Esophagus muscularis mucosa (tissue), 4 donors: ENCODE measurements at regions not wholly inside any gene's neighbourhood (a gene's known extent, or its start where the extent isn't known, plus 50 kb on each side); places are given as distances from the start of the nearest gene placed in this dataset.

Experiments
- DNase-seq: peaks from one replicate; pipeline ENCODE4 v3.0.0-alpha.2; 2017; ENCODE audit errors: extremely low spot score
- H3K27ac ChIP-seq, 4 donors: fragments of 200-600 bp; sonication (generic); replicated peaks in 1 of 4; 1 replicate in 3 of 4; 2 replicates in 1 of 4; pipeline ENCODE4 v1.5.1; 2016 to 2019; ENCODE audit warnings: mild to moderate bottlenecking in 1 of 4
- H3K27me3 ChIP-seq, 4 donors: fragments of 200-600 bp; sonication (generic); one replicate each; pipeline versions ENCODE4 v1.5.1 to v1.6.0; 2016 to 2019
- H3K36me3 ChIP-seq, 4 donors: fragments of 200-600 bp; sonication (generic); one replicate each; pipeline ENCODE4 v1.5.1; 2016 to 2019
- H3K4me1 ChIP-seq, 4 donors: fragments of 200-600 bp; sonication (generic); one replicate each; pipeline ENCODE4 v1.5.1; 2016 to 2019
- H3K4me3 ChIP-seq, 4 donors: fragments of 200-600 bp; sonication (generic); 1 replicate in 2 of 4; 2 replicates in 2 of 4; pipeline ENCODE4 v1.5.1; 2016 to 2019; ENCODE audit warnings: mild to moderate bottlenecking in 4 of 4, moderate library complexity in 1 of 4
- H3K9me3 ChIP-seq, 4 donors: fragments of 200-600 bp; sonication (generic); 1 replicate in 3 of 4; 2 replicates in 1 of 4; pipeline ENCODE4 v1.5.1; 2016 to 2019
- EP300 ChIP-seq: sonication (generic); formaldehyde crosslinking; IDR thresholded peaks from one replicate; pipeline ENCODE4 v1.6.1; 2017; ENCODE audit warnings: antibody characterized with exemption
- POLR2A ChIP-seq: fragments of 450-650 bp; IDR thresholded peaks from one replicate; pipeline ENCODE4 v1.6.1; 2017; ENCODE audit warnings: antibody characterized with exemption, moderate library complexity, mild to moderate bottlenecking, low read depth
- POLR2AphosphoS5 ChIP-seq, 2 donors: sonication (generic); formaldehyde crosslinking; IDR thresholded peaks; one replicate each; pipeline ENCODE4 v1.6.1; 2017; ENCODE audit warnings: antibody characterized with exemption in 2 of 2
- WGBS: methylation state at CpG from one replicate; pipeline ENCODE4 v1.1.5; 2018; 5-methylcytosine and 5-hydroxymethylcytosine counted together
- intact Hi-C: fragments of 100-400 bp; cut with DNase I; formaldehyde crosslinking; loops from one replicate; pipeline ENCODE4 v1.15.1; 2023
- TF ChIP-seq, protein P1 (sequence below), 3 experiments: fragments of 200-600 bp in 2 of 3; fragments of 450-650 bp in 1 of 3; sonication (generic) in 2 of 3; IDR thresholded peaks; one replicate each; pipeline ENCODE4 v1.5.1; 2017 to 2019; ENCODE audit warnings: antibody characterized with exemption in 3 of 3, mild to moderate bottlenecking in 2 of 3, moderate library complexity in 1 of 3

GRCh38 chr7:49692516-49692915, 80.9 kb upstream of the VWC2 start:
- no peak for DNase-seq
- intact Hi-C loops: no loop called here
- no peaks in the 10 kb centered on the region for H3K9me3 ChIP-seq
- TF ChIP-seq POLR2AphosphoS5 (IDR thresholded peaks at IDR 0.05) (no peak), POLR2A (no peak)
- 41% methylated on average over 2 of the region's 2 CpGs for WGBS
- H3K4me1 ChIP-seq: no peaks in the 10 kb centered on the region
- no peak overlapping the region for H3K27ac ChIP-seq
- H3K36me3 ChIP-seq: no peaks in the 10 kb centered on the region
- no peaks in the 10 kb centered on the region for H3K27me3 ChIP-seq
- H3K4me3 ChIP-seq: no peak overlapping the region

DNA sequence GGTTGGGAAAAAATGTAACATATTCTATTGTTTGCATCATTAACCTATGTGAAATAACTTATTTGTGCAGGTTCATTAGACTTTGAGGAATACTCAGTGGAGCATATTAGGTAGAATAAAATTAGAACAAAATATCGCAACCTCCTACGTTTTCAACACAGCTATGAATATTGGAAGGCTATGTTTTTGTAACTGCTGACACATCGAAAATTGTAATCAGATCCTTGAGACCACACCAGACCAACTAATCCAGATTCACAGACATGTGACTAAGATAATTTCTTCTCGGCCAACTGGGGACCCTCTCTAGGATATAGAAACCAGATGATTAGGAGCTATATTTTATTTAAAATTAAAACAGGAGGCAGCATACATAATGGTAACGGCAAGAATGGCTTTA, 77.5 kb upstream of the VWC2 start:
- H3K36me3 ChIP-seq: no peaks in the 10 kb centered on the region
- intact Hi-C loops: no loop called here
- H3K4me3 ChIP-seq: no peak overlapping the region
- 80% methylated on average over 5 of the region's 5 CpGs for WGBS
- DNase-seq: no peak
- TF ChIP-seq, protein P1, sequence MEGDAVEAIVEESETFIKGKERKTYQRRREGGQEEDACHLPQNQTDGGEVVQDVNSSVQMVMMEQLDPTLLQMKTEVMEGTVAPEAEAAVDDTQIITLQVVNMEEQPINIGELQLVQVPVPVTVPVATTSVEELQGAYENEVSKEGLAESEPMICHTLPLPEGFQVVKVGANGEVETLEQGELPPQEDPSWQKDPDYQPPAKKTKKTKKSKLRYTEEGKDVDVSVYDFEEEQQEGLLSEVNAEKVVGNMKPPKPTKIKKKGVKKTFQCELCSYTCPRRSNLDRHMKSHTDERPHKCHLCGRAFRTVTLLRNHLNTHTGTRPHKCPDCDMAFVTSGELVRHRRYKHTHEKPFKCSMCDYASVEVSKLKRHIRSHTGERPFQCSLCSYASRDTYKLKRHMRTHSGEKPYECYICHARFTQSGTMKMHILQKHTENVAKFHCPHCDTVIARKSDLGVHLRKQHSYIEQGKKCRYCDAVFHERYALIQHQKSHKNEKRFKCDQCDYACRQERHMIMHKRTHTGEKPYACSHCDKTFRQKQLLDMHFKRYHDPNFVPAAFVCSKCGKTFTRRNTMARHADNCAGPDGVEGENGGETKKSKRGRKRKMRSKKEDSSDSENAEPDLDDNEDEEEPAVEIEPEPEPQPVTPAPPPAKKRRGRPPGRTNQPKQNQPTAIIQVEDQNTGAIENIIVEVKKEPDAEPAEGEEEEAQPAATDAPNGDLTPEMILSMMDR (IDR thresholded peaks at IDR 0.05): no peak
- TF ChIP-seq POLR2A (no peak), EP300 (no peak), POLR2AphosphoS5 (IDR thresholded peaks at IDR 0.05) (no peak)
- H3K27me3 ChIP-seq: no peaks in the 10 kb centered on the region
- no peaks in the 10 kb centered on the region for H3K4me1 ChIP-seq
- no peak overlapping the region for H3K27ac ChIP-seq
- no peaks in the 10 kb centered on the region for H3K9me3 ChIP-seq

DNA sequence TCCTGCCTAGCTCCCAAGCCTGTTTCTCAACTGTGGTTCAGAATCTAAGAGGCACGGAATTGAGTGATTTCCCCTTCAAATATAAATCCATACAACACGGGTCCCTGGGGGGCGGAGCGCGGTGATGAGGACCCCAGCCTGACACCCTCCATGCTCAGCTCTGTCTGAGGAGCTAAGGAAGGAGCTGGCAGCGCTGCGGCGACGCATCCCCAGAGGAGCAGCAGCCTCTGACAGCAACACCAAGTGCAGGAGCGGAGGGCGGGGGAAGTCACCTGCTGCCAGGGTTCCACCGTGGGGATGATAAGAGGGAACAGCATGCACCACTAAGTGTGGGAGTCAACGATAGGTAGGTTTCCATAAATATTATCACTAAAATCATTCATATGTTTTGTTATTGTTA, 72.6 kb upstream of the VWC2 start:
- Histone ChIP-seq H3K4me3 (no peak overlapping the region), H3K27me3 (no peaks in the 10 kb centered on the region), H3K9me3 (no peaks in the 10 kb centered on the region), H3K36me3 (no peaks in the 10 kb centered on the region), H3K27ac (no peak overlapping the region), H3K4me1 (no peaks in the 10 kb centered on the region)
- intact Hi-C loops: no loop called here
- WGBS: 90% methylated on average over 10 of the region's 13 CpGs
- no peak for TF ChIP-seq EP300
- no peak for TF ChIP-seq POLR2AphosphoS5 (IDR thresholded peaks at IDR 0.05)
- TF ChIP-seq, protein P1 (IDR thresholded peaks at IDR 0.05): no peak
- no peak for TF ChIP-seq POLR2A
- no peak for DNase-seq

DNA sequence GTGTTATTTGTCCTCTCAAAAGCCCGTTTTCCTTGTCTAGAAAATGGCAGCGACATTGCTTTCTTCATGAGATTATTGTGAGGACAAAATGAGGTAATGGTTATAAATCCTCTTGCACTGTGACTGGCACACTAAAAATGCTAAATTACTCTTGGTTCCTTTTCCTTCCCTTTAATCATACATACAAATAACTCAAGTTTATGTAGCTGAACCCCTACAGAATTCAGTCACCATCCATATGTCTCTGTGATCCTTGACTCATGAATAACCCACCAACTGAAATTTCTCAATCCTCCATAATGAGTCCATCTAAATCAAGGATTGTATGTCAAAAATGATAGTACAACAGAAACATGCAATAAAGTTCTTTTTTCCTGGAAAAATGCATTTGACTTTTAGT, 71.3 kb upstream of the VWC2 start:
- Histone ChIP-seq H3K9me3 (no peaks in the 10 kb centered on the region), H3K36me3 (no peaks in the 10 kb centered on the region), H3K4me1 (no peaks in the 10 kb centered on the region), H3K27ac (no peak overlapping the region), H3K4me3 (no peak overlapping the region), H3K27me3 (no peaks in the 10 kb centered on the region)
- intact Hi-C loops: no loop called here
- no peak for DNase-seq
- WGBS: 68% methylated on average over 2 of the region's 2 CpGs
- TF ChIP-seq, protein P1 (IDR thresholded peaks at IDR 0.05): no peak
- TF ChIP-seq POLR2A: no peak

- TF ChIP-seq EP300: no peak
- TF ChIP-seq POLR2AphosphoS5 (IDR thresholded peaks at IDR 0.05): no peak
- TF ChIP-seq, protein P1 (IDR thresholded peaks at IDR 0.05): no peak
- TF ChIP-seq POLR2A: no peak
- Histone ChIP-seq H3K27me3 (no peaks in the 10 kb centered on the region), H3K27ac (no peak overlapping the region), H3K36me3 (no peaks in the 10 kb centered on the region), H3K4me3 (no peak overlapping the region), H3K4me1 (no peaks in the 10 kb centered on the region), H3K9me3 (no peaks in the 10 kb centered on the region)
- no peak for DNase-seq
- 73% methylated on average over 4 of the region's 4 CpGs for WGBS
- intact Hi-C loops: no loop called here
These were observed 70.1 kb upstream of the VWC2 start for GRCh38 chr7:49703337-49703736.
